KMS-11 (cell line): ENCODE measurements at regions not wholly inside any gene's neighbourhood (a gene's known extent, or its start where the extent isn't known, plus 50 kb on each side); places are given as distances from the start of the nearest gene placed in this dataset.
"Not testable (repeated sequence)": the region's sequence is repeated elsewhere in the genome, so short reads cannot be mapped to it uniquely, and the experiment has no call there.

ENCODE experiments used
- H2AFZ ChIP-seq: fragments of 200-600 bp; sonication (generic); 2 replicates; pipeline ENCODE4 v1.6.1; 2016; ENCODE audit warnings: antibody characterized with exemption, mixed run types, low read depth
- H3K27ac ChIP-seq: fragments of 200-600 bp; sonication (generic); 2 replicates; pipeline ENCODE4 v1.6.1; 2016; ENCODE audit warnings: mild to moderate bottlenecking, mixed run types
- H3K27me3 ChIP-seq: fragments of 200-600 bp; sonication (generic); 2 replicates; pipeline ENCODE4 v1.6.1; 2017; ENCODE audit warnings: mild to moderate bottlenecking, low read depth, mixed run types, moderate library complexity; ENCODE audit not compliant: insufficient read depth
- H3K36me3 ChIP-seq: fragments of 200-600 bp; sonication (generic); 2 replicates; pipeline ENCODE4 v1.6.1; 2017; ENCODE audit warnings: mild to moderate bottlenecking, mixed run types; ENCODE audit not compliant: insufficient read depth
- H3K4me1 ChIP-seq: fragments of 200-600 bp; sonication (generic); 2 replicates; pipeline ENCODE4 v1.6.1; 2016; ENCODE audit warnings: mild to moderate bottlenecking, low read depth, mixed run types; ENCODE audit not compliant: poor library complexity, severe bottlenecking
- H3K4me2 ChIP-seq: fragments of 200-600 bp; sonication (generic); 2 replicates; pipeline ENCODE4 v1.7.0; 2016; ENCODE audit warnings: mild to moderate bottlenecking, mixed run types
- H3K4me3 ChIP-seq: fragments of 200-600 bp; sonication (generic); IDR thresholded peaks from 2 replicates; pipeline ENCODE4 v1.6.1; 2017; ENCODE audit warnings: low read depth, low read length, mixed read lengths; ENCODE audit not compliant: insufficient read depth
- H3K79me2 ChIP-seq: fragments of 200-600 bp; sonication (generic); 2 replicates; pipeline ENCODE4 v1.6.1; 2016; ENCODE audit warnings: low read depth, mixed run types; ENCODE audit not compliant: insufficient read depth
- H3K9ac ChIP-seq: fragments of 200-600 bp; sonication (generic); 2 replicates; pipeline ENCODE4 v1.6.1; 2016; ENCODE audit warnings: mild to moderate bottlenecking, mixed run types
- H4K20me1 ChIP-seq: fragments of 200-600 bp; sonication (generic); 2 replicates; pipeline ENCODE4 v1.6.1; 2016; ENCODE audit warnings: mild to moderate bottlenecking, mixed run types; ENCODE audit not compliant: insufficient read depth
- TF ChIP-seq, protein P1 (sequence below): fragments of 200-600 bp; sonication (generic); conservative IDR thresholded peaks from 2 replicates; pipeline ENCODE4 v1.6.1; 2017; ENCODE audit warnings: low read depth, mild to moderate bottlenecking, antibody characterized with exemption, low read length, moderate library complexity, mixed read lengths

DNA sequence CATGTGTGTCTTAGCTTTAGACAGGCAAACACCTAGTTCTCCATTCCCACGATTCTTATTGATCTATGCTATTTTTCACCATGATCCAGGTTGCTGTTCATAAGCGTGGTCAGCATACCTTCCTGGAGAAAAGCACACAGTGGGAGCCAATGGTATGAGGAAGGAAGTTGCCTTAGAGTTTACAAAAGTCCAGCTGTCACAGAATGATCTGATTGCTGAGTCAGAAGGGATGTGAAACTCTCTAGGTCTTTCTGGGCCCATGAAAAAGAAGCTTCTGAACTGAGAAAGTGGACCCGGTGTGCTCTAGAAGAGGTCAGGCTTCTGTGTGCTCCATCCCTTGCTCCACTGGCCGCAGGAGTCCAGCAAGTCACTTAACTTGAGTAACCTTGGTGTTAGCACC, 71.0 kb upstream of the CCL1 start:
- H3K9ac ChIP-seq, result no peak overlapping the region
- H3K4me1 ChIP-seq, result peaks cover 40% of the 10 kb centered on the region
- no peaks in the 10 kb centered on the region for H3K36me3 ChIP-seq
- peak overlapping the region; percentile 7 for H3K4me2 ChIP-seq
- TF ChIP-seq, protein P1, sequence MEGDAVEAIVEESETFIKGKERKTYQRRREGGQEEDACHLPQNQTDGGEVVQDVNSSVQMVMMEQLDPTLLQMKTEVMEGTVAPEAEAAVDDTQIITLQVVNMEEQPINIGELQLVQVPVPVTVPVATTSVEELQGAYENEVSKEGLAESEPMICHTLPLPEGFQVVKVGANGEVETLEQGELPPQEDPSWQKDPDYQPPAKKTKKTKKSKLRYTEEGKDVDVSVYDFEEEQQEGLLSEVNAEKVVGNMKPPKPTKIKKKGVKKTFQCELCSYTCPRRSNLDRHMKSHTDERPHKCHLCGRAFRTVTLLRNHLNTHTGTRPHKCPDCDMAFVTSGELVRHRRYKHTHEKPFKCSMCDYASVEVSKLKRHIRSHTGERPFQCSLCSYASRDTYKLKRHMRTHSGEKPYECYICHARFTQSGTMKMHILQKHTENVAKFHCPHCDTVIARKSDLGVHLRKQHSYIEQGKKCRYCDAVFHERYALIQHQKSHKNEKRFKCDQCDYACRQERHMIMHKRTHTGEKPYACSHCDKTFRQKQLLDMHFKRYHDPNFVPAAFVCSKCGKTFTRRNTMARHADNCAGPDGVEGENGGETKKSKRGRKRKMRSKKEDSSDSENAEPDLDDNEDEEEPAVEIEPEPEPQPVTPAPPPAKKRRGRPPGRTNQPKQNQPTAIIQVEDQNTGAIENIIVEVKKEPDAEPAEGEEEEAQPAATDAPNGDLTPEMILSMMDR, result no peak
- no peak overlapping the region for H2AFZ ChIP-seq
- H3K79me2 ChIP-seq, result no peaks in the 10 kb centered on the region
- no peaks in the 10 kb centered on the region for H4K20me1 ChIP-seq
- H3K27me3 ChIP-seq, result no peaks in the 10 kb centered on the region
- no peak overlapping the region for H3K4me3 ChIP-seq
- H3K27ac ChIP-seq, result no peak overlapping the region

- Histone ChIP-seq H3K79me2 (no peaks in the 10 kb centered on the region), H2AFZ (no peak overlapping the region), H3K9ac (no peak overlapping the region), H3K4me1 (peaks cover 10% of the 10 kb centered on the region), H4K20me1 (no peaks in the 10 kb centered on the region), H3K27me3 (no peaks in the 10 kb centered on the region), H3K36me3 (no peaks in the 10 kb centered on the region), H3K4me3 (no peak overlapping the region), H3K4me2 (no peak overlapping the region), H3K27ac (no peak overlapping the region)
- TF ChIP-seq, protein P1, result no peak
Measured at GRCh38 chr17:34424814-34425491, 61.9 kb upstream of the CCL1 start.

DNA sequence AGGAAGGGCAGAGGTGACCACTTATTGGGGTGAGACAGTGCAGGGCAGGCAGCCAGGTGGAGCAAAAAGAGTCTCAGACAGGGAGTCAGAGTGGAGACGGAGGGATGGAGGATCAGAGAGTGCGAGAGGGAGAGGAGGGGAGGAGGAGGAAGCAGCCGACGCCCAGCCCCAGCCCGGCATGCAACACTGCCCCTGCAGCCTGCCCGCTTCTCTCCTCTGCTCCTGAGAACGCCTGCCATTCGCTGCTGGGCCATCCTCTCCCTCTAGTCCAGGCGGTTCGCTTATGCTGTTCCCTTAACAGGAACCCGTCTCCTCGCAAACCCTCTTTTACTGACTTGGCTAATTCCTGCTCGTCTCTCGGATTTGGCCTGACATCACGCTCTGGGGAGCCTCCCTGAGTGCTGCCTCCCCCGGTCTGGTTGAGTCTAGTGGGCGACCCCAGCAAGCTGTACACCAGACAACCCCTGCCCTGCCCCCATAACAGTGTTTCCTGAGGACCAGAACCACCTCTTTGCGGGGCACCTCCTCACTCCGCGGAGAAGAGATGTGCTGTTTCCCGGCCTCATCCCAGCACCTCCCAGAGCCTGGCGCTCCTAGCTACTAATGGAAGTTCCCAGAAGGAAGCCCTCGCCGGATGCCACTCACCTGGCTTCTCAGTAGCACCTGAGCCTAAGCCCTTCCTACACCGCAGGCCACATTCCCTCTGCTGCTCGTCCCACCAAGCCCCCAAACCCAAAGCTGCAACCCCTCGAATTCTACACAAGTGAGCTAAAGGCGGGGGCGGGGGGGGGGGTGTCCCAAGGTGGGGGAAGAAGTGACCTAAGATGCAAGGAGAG, 61.2 kb upstream of the CCL1 start:
- H2AFZ ChIP-seq, result no peak overlapping the region
- H3K27me3 ChIP-seq, result no peaks in the 10 kb centered on the region
- no peak overlapping the region for H3K4me3 ChIP-seq
- no peaks in the 10 kb centered on the region for H3K79me2 ChIP-seq
- H3K9ac ChIP-seq, result no peak overlapping the region
- no peak overlapping the region for H3K4me2 ChIP-seq
- no peaks in the 10 kb centered on the region for H3K36me3 ChIP-seq
- no peaks in the 10 kb centered on the region for H4K20me1 ChIP-seq
- TF ChIP-seq, protein P1, result no peak
- peaks cover 18% of the 10 kb centered on the region for H3K4me1 ChIP-seq
- no peak overlapping the region for H3K27ac ChIP-seq

GRCh38 chr17:34423315-34423714, 60.3 kb upstream of the CCL1 start:
- not testable (repeated sequence) for H3K9ac ChIP-seq, H3K27me3 ChIP-seq, H3K27ac ChIP-seq, H3K79me2 ChIP-seq, H3K4me3 ChIP-seq, H2AFZ ChIP-seq, H4K20me1 ChIP-seq, H3K36me3 ChIP-seq, H3K4me2 ChIP-seq
- peaks cover 21% of the 10 kb centered on the region for H3K4me1 ChIP-seq

- Histone ChIP-seq H4K20me1 (no peaks in the 10 kb centered on the region), H3K4me3 (no peak overlapping the region), H3K4me2 (no peak overlapping the region), H3K9ac (no peak overlapping the region), H2AFZ (no peak overlapping the region), H3K79me2 (no peaks in the 10 kb centered on the region), H3K27me3 (no peaks in the 10 kb centered on the region), H3K4me1 (peaks cover 21% of the 10 kb centered on the region), H3K27ac (no peak overlapping the region), H3K36me3 (no peaks in the 10 kb centered on the region)
- TF ChIP-seq, protein P1, result no peak
Measured at GRCh38 chr17:34420900-34421299, 57.9 kb upstream of the CCL1 start.
